ENCODE measurements at regions not wholly inside any gene's neighbourhood (a gene's known extent, or its start where the extent isn't known, plus 50 kb on each side); places are given as distances from the start of the nearest gene placed in this dataset.

DNA sequence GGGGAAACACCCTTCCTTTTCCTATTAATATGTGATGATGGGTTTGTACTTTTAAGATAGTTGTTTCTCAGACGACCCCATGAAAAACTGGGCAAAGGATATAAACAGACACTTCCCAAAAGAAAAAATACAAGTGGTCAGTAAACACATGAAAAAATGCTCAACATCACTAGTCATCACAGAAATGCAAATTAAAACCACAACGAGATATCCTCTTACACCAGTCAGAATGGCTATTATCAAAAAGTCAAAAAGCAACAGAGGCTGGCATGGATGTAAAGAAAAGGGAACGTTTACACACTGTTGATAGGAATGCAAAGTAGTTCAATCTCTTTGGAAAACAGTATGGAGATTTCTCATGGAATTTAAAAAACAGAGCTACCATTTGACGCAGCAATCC, 111.4 kb upstream of the ZEB1 start:
- TF ChIP-seq EZH2phosphoT487 (IDR thresholded peaks at IDR 0.05; ENCODE audit: borderline replicate concordance, low read depth) (no peak), TEAD4 (IDR thresholded peaks at IDR 0.05; ENCODE audit: borderline replicate concordance, insufficient read depth) (no peak), FOSL2 (IDR thresholded peaks at IDR 0.05; ENCODE audit: borderline replicate concordance, low read depth) (no peak), TCF12 (IDR thresholded peaks at IDR 0.05) (no peak), TAF1 (IDR thresholded peaks at IDR 0.05; ENCODE audit: borderline replicate concordance, low read depth, low read length) (no peak), SIN3A (IDR thresholded peaks at IDR 0.05; ENCODE audit: borderline replicate concordance, low read depth, low read length) (no peak), FOXM1 (IDR thresholded peaks at IDR 0.05; ENCODE audit: low read depth) (no peak), POLR2AphosphoS5 (IDR thresholded peaks at IDR 0.05; ENCODE audit: low read depth, low read length) (no peak), GATA2 (CRISPR knock-in tag; IDR thresholded peaks at IDR 0.05) (no peak)
- TF ChIP-seq, protein P1, sequence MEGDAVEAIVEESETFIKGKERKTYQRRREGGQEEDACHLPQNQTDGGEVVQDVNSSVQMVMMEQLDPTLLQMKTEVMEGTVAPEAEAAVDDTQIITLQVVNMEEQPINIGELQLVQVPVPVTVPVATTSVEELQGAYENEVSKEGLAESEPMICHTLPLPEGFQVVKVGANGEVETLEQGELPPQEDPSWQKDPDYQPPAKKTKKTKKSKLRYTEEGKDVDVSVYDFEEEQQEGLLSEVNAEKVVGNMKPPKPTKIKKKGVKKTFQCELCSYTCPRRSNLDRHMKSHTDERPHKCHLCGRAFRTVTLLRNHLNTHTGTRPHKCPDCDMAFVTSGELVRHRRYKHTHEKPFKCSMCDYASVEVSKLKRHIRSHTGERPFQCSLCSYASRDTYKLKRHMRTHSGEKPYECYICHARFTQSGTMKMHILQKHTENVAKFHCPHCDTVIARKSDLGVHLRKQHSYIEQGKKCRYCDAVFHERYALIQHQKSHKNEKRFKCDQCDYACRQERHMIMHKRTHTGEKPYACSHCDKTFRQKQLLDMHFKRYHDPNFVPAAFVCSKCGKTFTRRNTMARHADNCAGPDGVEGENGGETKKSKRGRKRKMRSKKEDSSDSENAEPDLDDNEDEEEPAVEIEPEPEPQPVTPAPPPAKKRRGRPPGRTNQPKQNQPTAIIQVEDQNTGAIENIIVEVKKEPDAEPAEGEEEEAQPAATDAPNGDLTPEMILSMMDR (IDR thresholded peaks at IDR 0.05), result no peak
- TF ChIP-seq, protein P2, sequence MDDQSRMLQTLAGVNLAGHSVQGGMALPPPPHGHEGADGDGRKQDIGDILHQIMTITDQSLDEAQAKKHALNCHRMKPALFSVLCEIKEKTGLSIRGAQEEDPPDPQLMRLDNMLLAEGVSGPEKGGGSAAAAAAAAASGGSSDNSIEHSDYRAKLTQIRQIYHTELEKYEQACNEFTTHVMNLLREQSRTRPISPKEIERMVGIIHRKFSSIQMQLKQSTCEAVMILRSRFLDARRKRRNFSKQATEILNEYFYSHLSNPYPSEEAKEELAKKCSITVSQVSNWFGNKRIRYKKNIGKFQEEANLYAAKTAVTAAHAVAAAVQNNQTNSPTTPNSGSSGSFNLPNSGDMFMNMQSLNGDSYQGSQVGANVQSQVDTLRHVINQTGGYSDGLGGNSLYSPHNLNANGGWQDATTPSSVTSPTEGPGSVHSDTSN (IDR thresholded peaks at IDR 0.05), result no peak
- Histone ChIP-seq H3F3A (replicated peaks; ENCODE audit: insufficient read depth) (no peaks in the 10 kb centered on the region), H3K79me2 (ENCODE audit: insufficient read depth) (no peaks in the 10 kb centered on the region), H3K9me2 (no peaks in the 10 kb centered on the region), H3K4me3 (ENCODE audit: low read depth in 2 of 2, low read length in 1 of 2) (no peak overlapping the region), H3K36me3 (replicated peaks in 1 of 2; ENCODE audit: control insufficient read depth in 1 of 2, insufficient read depth in 2 of 2, low read length in 1 of 2) (no peaks in the 10 kb centered on the region), H3K27me3 (ENCODE audit: insufficient read depth) (no peaks in the 10 kb centered on the region), H3K27ac (ENCODE audit: low read depth in 2 of 2, low read length in 1 of 2) (no peak overlapping the region), H3K9me3 (0 out of 2 replicates have a peak, but pooled peaks cover 3% of the 10 kb centered on the region), H3K9ac (no peak overlapping the region), H4K20me1 (ENCODE audit: insufficient read depth) (no peaks in the 10 kb centered on the region), H2AFZ (ENCODE audit: low read depth) (no peak overlapping the region), H3K4me2 (no peak overlapping the region), H3K4me1 (ENCODE audit: control insufficient read depth in 1 of 2, insufficient read depth in 2 of 2, low read depth in 1 of 2, low read length in 1 of 2) (no peaks in the 10 kb centered on the region)
- CTCF ChIA-PET, result no interaction called here
- no peak for DNase-seq
- POLR2A ChIA-PET, result no interaction called here
- 47% methylated on average over 4 of the region's 4 CpGs for WGBS (ENCODE audit: low lambda C conversion rate)

DNA sequence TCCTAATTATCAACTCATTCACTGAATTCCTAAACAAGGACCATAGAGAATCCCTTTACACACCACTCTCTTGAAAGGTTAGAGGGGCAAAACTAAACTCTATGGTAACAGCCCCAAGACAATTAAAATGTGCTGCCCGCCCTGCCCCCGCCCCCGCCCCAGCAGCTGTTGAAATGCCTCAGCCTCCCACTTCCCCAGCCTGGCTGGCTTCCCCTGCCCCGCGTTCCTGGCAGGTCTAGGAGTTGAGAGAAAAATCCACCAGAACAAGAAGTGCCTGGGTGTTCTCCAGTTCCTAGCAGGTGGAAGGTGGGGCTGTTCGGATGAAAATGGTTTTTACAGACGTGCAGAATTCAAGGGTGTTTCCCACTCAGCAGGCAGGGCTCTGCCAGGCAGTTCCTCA, 109.5 kb upstream of the ZEB1 start:
- Histone ChIP-seq H4K20me1 (ENCODE audit: insufficient read depth) (no peaks in the 10 kb centered on the region), H3K79me2 (ENCODE audit: insufficient read depth) (no peaks in the 10 kb centered on the region), H3K27me3 (ENCODE audit: insufficient read depth) (no peaks in the 10 kb centered on the region), H3K36me3 (replicated peaks in 1 of 2; ENCODE audit: control insufficient read depth in 1 of 2, insufficient read depth in 2 of 2, low read length in 1 of 2) (no peaks in the 10 kb centered on the region), H3K27ac (ENCODE audit: low read depth in 2 of 2, low read length in 1 of 2) (no peak overlapping the region), H3K4me1 (ENCODE audit: control insufficient read depth in 1 of 2, insufficient read depth in 2 of 2, low read depth in 1 of 2, low read length in 1 of 2) (no peaks in the 10 kb centered on the region), H3F3A (replicated peaks; ENCODE audit: insufficient read depth) (no peaks in the 10 kb centered on the region), H3K9me2 (no peaks in the 10 kb centered on the region), H3K4me2 (no peak overlapping the region), H3K9ac (no peak overlapping the region), H2AFZ (ENCODE audit: low read depth) (no peak overlapping the region), H3K4me3 (ENCODE audit: low read depth in 2 of 2, low read length in 1 of 2) (no peak overlapping the region), H3K9me3 (0 out of 2 replicates have a peak, but pooled peaks cover 3% of the 10 kb centered on the region)
- 87% methylated on average over 7 of the region's 7 CpGs for WGBS (ENCODE audit: low lambda C conversion rate)
- no peak for DNase-seq
- ChIA-PET CTCF (no interaction called here), POLR2A (no interaction called here)
- TF ChIP-seq, protein P2 (IDR thresholded peaks at IDR 0.05), result no peak
- TF ChIP-seq, protein P3, sequence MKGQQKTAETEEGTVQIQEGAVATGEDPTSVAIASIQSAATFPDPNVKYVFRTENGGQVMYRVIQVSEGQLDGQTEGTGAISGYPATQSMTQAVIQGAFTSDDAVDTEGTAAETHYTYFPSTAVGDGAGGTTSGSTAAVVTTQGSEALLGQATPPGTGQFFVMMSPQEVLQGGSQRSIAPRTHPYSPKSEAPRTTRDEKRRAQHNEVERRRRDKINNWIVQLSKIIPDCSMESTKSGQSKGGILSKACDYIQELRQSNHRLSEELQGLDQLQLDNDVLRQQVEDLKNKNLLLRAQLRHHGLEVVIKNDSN (IDR thresholded peaks at IDR 0.05; ENCODE audit: borderline replicate concordance, low read depth), result no peak
- no peak for TF ChIP-seq RAD21 (IDR thresholded peaks at IDR 0.05; ENCODE audit: low read length)
- TF ChIP-seq, protein P4, sequence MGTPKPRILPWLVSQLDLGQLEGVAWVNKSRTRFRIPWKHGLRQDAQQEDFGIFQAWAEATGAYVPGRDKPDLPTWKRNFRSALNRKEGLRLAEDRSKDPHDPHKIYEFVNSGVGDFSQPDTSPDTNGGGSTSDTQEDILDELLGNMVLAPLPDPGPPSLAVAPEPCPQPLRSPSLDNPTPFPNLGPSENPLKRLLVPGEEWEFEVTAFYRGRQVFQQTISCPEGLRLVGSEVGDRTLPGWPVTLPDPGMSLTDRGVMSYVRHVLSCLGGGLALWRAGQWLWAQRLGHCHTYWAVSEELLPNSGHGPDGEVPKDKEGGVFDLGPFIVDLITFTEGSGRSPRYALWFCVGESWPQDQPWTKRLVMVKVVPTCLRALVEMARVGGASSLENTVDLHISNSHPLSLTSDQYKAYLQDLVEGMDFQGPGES (IDR thresholded peaks at IDR 0.05; ENCODE audit: low read depth, low read length), result no peak
- no peak for TF ChIP-seq FOXJ3 (CRISPR knock-in tag; IDR thresholded peaks at IDR 0.05)
- no peak for TF ChIP-seq RXRA (IDR thresholded peaks at IDR 0.05; ENCODE audit: borderline replicate concordance, low read depth)
- no peak for TF ChIP-seq NFIC (IDR thresholded peaks at IDR 0.05; ENCODE audit: borderline replicate concordance)
- TF ChIP-seq RCOR1 (IDR thresholded peaks at IDR 0.05; ENCODE audit: low read length), result no peak
- TF ChIP-seq, protein P1 (IDR thresholded peaks at IDR 0.05), result no peak
